Muscle of leg (tissue), 3 donors: ENCODE measurements at regions not wholly inside any gene's neighbourhood (a gene's known extent, or its start where the extent isn't known, plus 50 kb on each side); places are given as distances from the start of the nearest gene placed in this dataset.
A peak's percentile ranks its signal among the peaks of the same experiment; 100 is the strongest.

Experiments
- DNase-seq: peaks from one replicate; pipeline ENCODE4 v3.0.0; 2013
- H3K27ac ChIP-seq: one replicate; pipeline ENCODE4 v1.5.1; 2013; ENCODE audit warnings: mild to moderate bottlenecking, low read length, control low read depth
- H3K27me3 ChIP-seq: one replicate; pipeline ENCODE4 v1.6.1; 2013; ENCODE audit warnings: low read length; ENCODE audit not compliant: control insufficient read depth, insufficient read depth
- H3K36me3 ChIP-seq: one replicate; pipeline ENCODE4 v1.6.1; 2013; ENCODE audit warnings: low read length; ENCODE audit not compliant: control insufficient read depth, insufficient read depth
- H3K4me1 ChIP-seq: one replicate; pipeline ENCODE4 v1.6.1; 2013; ENCODE audit warnings: low read length; ENCODE audit not compliant: control insufficient read depth, insufficient read depth
- H3K4me3 ChIP-seq: one replicate; pipeline ENCODE4 v1.5.1; 2013; ENCODE audit warnings: low read length, control low read depth
- H3K9me3 ChIP-seq: replicated peaks from 2 replicates; pipeline ENCODE4 v1.6.1; 2013; ENCODE audit warnings: low read depth, low read length; ENCODE audit not compliant: control insufficient read depth
- WGBS: methylation state at CpG from one replicate; pipeline ENCODE4 v1.1.5; 2013; ENCODE audit warnings: missing lambda C conversion rate; ENCODE audit not compliant: insufficient coverage; 5-methylcytosine and 5-hydroxymethylcytosine counted together

- H3K4me1 ChIP-seq: no peaks in the 10 kb centered on the region
- no peaks in the 10 kb centered on the region for H3K9me3 ChIP-seq
- H3K4me3 ChIP-seq: no peak overlapping the region
- no CpG with 5 or more reads among the region's 1 CpG for WGBS
- no peaks in the 10 kb centered on the region for H3K27me3 ChIP-seq
- DNase-seq: no peak
- H3K36me3 ChIP-seq: no peaks in the 10 kb centered on the region
- no peak overlapping the region for H3K27ac ChIP-seq
These were observed 148.8 kb downstream of the INO80D start for GRCh38 chr2:205937211-205937610.

- Histone ChIP-seq H3K9me3 (no peaks in the 10 kb centered on the region), H3K27me3 (no peaks in the 10 kb centered on the region), H3K36me3 (no peaks in the 10 kb centered on the region), H3K4me3 (no peak overlapping the region), H3K4me1 (no peaks in the 10 kb centered on the region), H3K27ac (no peak overlapping the region)
- DNase-seq: no peak
- WGBS: 67% methylated on average over 1 of the region's 10 CpGs
These were observed 149.5 kb downstream of the INO80D start for GRCh38 chr2:205936446-205936845.

GRCh38 chr2:205934443-205934842 lies 151.5 kb downstream of the INO80D start:
- no CpG with 5 or more reads among the region's 1 CpG for WGBS
- H3K9me3 ChIP-seq: no peaks in the 10 kb centered on the region
- DNase-seq: no peak
- H3K27me3 ChIP-seq: no peaks in the 10 kb centered on the region
- H3K4me3 ChIP-seq: no peak overlapping the region
- H3K36me3 ChIP-seq: no peaks in the 10 kb centered on the region
- no peaks in the 10 kb centered on the region for H3K4me1 ChIP-seq
- no peak overlapping the region for H3K27ac ChIP-seq

- Histone ChIP-seq H3K27ac (no peak overlapping the region), H3K4me1 (no peaks in the 10 kb centered on the region), H3K36me3 (no peaks in the 10 kb centered on the region), H3K4me3 (no peak overlapping the region), H3K27me3 (peaks cover 7% of the 10 kb centered on the region), H3K9me3 (no peaks in the 10 kb centered on the region)
- DNase-seq: no peak
- WGBS: 100% methylated on average over 1 of the region's 2 CpGs
These were observed 153.1 kb downstream of the INO80D start for GRCh38 chr2:205932861-205933260.

- H3K4me1 ChIP-seq: no peaks in the 10 kb centered on the region
- H3K9me3 ChIP-seq: no peaks in the 10 kb centered on the region
- WGBS: 100% methylated on average over 1 of the region's 3 CpGs
- no peaks in the 10 kb centered on the region for H3K36me3 ChIP-seq
- no peak overlapping the region for H3K4me3 ChIP-seq
- no peak overlapping the region for H3K27ac ChIP-seq
- H3K27me3 ChIP-seq: peaks cover 14% of the 10 kb centered on the region
- no peak for DNase-seq
These were observed 154.6 kb downstream of the INO80D start for GRCh38 chr2:205931388-205931787.

GRCh38 chr2:205930209-205930608 lies 155.8 kb downstream of the INO80D start:
- Histone ChIP-seq H3K9me3 (no peaks in the 10 kb centered on the region), H3K36me3 (no peaks in the 10 kb centered on the region), H3K27me3 (peaks cover 20% of the 10 kb centered on the region), H3K4me1 (peaks cover 5% of the 10 kb centered on the region), H3K4me3 (no peak overlapping the region), H3K27ac (peak overlapping the region; percentile 47)
- 8% methylated on average over 4 of the region's 4 CpGs for WGBS
- DNase-seq: peak; percentile 66

- Histone ChIP-seq H3K4me3 (no peak overlapping the region), H3K27ac (peak overlapping the region; percentile 47), H3K4me1 (peaks cover 5% of the 10 kb centered on the region), H3K36me3 (no peaks in the 10 kb centered on the region), H3K9me3 (no peaks in the 10 kb centered on the region), H3K27me3 (peaks cover 24% of the 10 kb centered on the region)
- 98% methylated on average over 5 of the region's 9 CpGs for WGBS
- DNase-seq: no peak
These were observed 156.6 kb downstream of the INO80D start for GRCh38 chr2:205929246-205929942.

GRCh38 chr2:205925373-205926337 lies 160.3 kb downstream of the INO80D start:
- Histone ChIP-seq H3K27me3 (peaks cover 28% of the 10 kb centered on the region), H3K4me3 (peak overlapping the region; percentile 30), H3K4me1 (peaks cover 5% of the 10 kb centered on the region), H3K9me3 (no peaks in the 10 kb centered on the region), H3K36me3 (no peaks in the 10 kb centered on the region), H3K27ac (no peak overlapping the region)
- 8% methylated on average over 28 of the region's 33 CpGs for WGBS
- peak; percentile 80 for DNase-seq

- 57% methylated on average over 7 of the region's 9 CpGs for WGBS
- peaks cover 28% of the 10 kb centered on the region for H3K27me3 ChIP-seq
- peaks cover 5% of the 10 kb centered on the region for H3K4me1 ChIP-seq
These were observed 161.3 kb downstream of the INO80D start for GRCh38 chr2:205924676-205925075.

GRCh38 chr2:205915130-205915524 lies 170.8 kb downstream of the INO80D start:
- Histone ChIP-seq H3K4me1 (no peaks in the 10 kb centered on the region), H3K36me3 (no peaks in the 10 kb centered on the region), H3K4me3 (no peak overlapping the region), H3K27me3 (no peaks in the 10 kb centered on the region), H3K9me3 (no peaks in the 10 kb centered on the region), H3K27ac (no peak overlapping the region)
- no peak for DNase-seq
- no CpG with 5 or more reads among the region's 1 CpG for WGBS

More at GRCh38 chr2:205924676-205925075, 161.3 kb downstream of the INO80D start:
- Histone ChIP-seq H3K4me3 (no peak overlapping the region), H3K36me3 (no peaks in the 10 kb centered on the region), H3K9me3 (no peaks in the 10 kb centered on the region), H3K27ac (no peak overlapping the region)
- no peak for DNase-seq
